Fibroblast of skin of left quadriceps (primary cell): ENCODE measurements at regions not wholly inside any gene's neighbourhood (a gene's known extent, or its start where the extent isn't known, plus 50 kb on each side); places are given as distances from the start of the nearest gene placed in this dataset.
A peak's percentile ranks its signal among the peaks of the same experiment; 100 is the strongest.
"Not testable (repeated sequence)": the region's sequence is repeated elsewhere in the genome, so short reads cannot be mapped to it uniquely, and the experiment has no call there.

Experiments
- DNase-seq, 2 experiments: peaks; one replicate each; pipeline ENCODE4 v3.0.0-alpha.2; 2013; ENCODE audit warnings: low read depth in 2 of 2

DNA sequence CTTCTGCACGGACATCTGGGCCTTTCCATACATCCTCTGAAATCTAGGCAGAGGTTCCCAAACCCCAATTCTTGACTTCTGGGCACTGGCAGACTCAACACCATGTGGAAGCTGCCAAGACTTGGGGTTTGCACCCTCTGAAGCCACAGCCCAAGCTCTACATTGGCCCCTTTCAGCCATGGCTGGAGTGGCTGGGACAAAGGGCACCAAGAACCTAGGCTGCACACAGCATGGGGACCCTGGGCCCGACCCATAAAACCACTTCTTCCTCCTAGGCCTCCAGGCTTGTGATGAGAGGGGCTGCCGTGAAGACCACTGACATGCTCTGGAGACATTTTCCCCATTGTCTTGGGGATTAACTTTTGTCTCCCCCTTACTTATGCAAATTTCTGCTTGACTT lies 158.0 kb downstream of the GNAI1 start:
- DNase-seq = not testable (repeated sequence)

- no peak for DNase-seq
Measured at GRCh38 chr7:80288175-80289122, 153.8 kb downstream of the GNAI1 start.

DNA sequence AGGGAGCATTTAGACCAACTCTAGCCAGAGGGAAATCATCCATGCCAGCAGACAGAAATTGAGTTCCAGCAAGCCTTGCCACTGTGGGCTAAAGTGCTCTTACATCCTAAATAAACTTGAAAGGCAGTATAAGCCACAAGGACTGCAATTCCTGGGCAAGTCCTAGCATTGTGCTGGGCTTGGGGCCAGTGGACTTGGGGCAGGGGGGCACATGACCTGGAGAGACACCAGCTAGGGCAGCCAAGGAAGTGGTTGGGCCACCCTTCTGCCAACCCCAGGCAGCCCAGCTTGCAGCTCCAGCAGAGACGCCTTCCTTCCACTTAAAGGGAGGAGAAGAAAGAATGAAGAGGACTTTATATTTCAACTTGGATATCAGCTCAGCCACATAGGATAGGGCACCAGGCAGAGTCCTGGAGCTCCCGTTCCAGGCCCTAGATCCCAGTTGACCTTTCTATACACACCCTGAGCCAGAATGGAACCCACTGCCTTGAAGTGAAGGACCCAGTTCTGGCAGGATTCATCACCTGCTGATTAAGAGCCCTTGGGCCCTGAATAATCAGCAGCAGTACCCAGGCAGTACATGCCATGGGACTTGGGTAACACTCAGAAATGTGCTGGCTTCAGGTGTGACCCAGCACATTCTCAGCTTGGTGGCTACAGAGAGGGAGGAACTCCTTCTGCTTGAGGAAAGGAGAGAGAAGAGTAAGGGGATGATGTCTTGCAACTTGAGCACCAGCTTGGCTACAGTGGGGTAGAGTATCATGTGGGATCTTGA lies 153.0 kb downstream of the GNAI1 start:
- DNase-seq = no peak

DNA sequence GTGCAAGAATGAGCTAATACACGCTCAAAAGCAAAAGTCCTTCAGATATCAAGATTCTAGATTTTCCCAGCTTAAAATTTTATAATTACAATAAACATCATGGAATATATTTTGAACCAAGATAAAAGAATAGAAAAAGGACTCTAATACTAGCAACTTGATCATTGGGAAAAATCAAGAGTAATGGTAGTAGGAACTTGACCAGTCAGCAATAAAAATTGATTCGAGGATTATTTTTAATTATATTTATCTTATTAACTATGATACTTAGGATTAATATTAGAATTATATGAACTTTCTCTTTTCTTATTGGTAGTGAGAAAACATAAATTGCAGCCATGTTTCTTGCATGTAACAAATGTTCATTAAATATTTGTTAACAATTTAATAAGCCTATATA lies 152.0 kb downstream of the GNAI1 start:
- no peak for DNase-seq

GRCh38 chr7:80284855-80285254 lies 150.2 kb downstream of the GNAI1 start:
- DNase-seq = peak; percentile 69 to 72

GRCh38 chr7:80279760-80280159 lies 145.1 kb downstream of the GNAI1 start:
- DNase-seq = no peak

DNA sequence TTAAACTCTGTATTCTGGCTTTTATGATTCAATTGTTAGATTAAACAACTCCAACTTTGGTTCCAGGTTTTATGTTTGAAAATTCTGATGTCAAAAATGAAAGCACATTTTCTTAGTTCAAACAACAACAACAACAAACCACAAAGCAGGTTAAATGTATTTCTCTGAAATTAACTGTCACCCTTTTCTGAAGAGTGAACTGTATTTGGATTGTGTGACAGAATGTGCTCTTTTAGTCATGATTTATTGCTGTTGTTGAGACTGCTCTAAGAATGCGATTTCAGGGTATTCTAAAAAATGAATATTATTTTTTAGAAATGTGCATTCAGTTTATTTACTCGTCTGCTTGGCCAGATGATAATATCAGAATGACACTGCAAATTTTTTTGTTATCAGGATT lies 144.1 kb downstream of the GNAI1 start:
- no peak for DNase-seq

- DNase-seq = peak; percentile 39 to 47
Measured at GRCh38 chr7:80277434-80278427, 143.1 kb downstream of the GNAI1 start.
